K562 (cell line): ENCODE measurements at regions not wholly inside any gene's neighbourhood (a gene's known extent, or its start where the extent isn't known, plus 50 kb on each side); places are given as distances from the start of the nearest gene placed in this dataset.

Experiments
- ATAC-seq: fragments of 200-7000 bp; cut with Tn5 transposase; 3 replicates; pipeline ENCODE4 v1.9.1; 2020; ENCODE audit warnings: moderate library complexity
- BruUV-seq: library from RNA; stranded (reverse); fragments of 400-500 nt; replicated peaks from 2 replicates; lab custom pipeline; 2021; lab: Mats Ljungman, UMichigan
- CTCF ChIA-PET: fragments of 300-600 bp; formaldehyde crosslinking; extraction: SDS; loops from one replicate; lab custom pipeline; 2021; ENCODE audit warnings: low intra/inter-chr PET ratio; lab: Yijun Ruan, JAX
- POLR2A ChIA-PET: fragments of 300-600, 350-650 bp; sonication (Branson Sonifier 250); formaldehyde crosslinking; extraction: SDS; loops from one replicate; lab custom pipeline; 2021; ENCODE audit warnings: antibody characterized with exemption, inconsistent platforms; lab: Yijun Ruan, JAX
- DNase-seq, 4 experiments: peaks; one replicate each; pipeline versions ENCODE4 v3.0.0 to v3.0.0-alpha.2; 2011 to 2018; ENCODE audit warnings: low spot score in 3 of 4, mixed read lengths in 3 of 4; ENCODE audit errors: extremely low read depth in 1 of 4
- FAIRE-seq: peaks from 2 replicates; lab custom pipeline; 2011; peaks lifted over from hg19 to GRCh38; lab: Jason Lieb, UNC
- H2AFZ ChIP-seq: 2 replicates; pipeline ENCODE4 v1.6.0; 2011; ENCODE audit warnings: low read depth, low read length, control low read depth, inconsistent platforms
- H3K27ac ChIP-seq: fragments of 200-600 bp; 3 replicates; pipeline ENCODE4 v1.8.0; 2011; ENCODE audit warnings: low read depth, mild to moderate bottlenecking, control low read depth, inconsistent platforms, low read length, moderate library complexity, mixed read lengths; ENCODE audit errors: extremely low read depth
- H3K27me3 ChIP-seq, 2 experiments: fragments of 300-600 bp in 1 of 2; 2 replicates in 1 of 2; 3 replicates in 1 of 2; pipeline versions ENCODE4 v1.6.0 to v1.8.0; 2011; ENCODE audit warnings: inconsistent platforms in 2 of 2, low read length in 2 of 2, mild to moderate bottlenecking in 1 of 2, mixed read lengths in 1 of 2, moderate library complexity in 1 of 2; ENCODE audit not compliant: control insufficient read depth in 2 of 2, insufficient read depth in 2 of 2
- H3K36me3 ChIP-seq: fragments of 300-600 bp; 3 replicates; pipeline ENCODE4 v1.8.0; 2011; ENCODE audit warnings: mild to moderate bottlenecking, low read length, inconsistent platforms; ENCODE audit not compliant: control insufficient read depth, insufficient read depth
- H3K4me1 ChIP-seq, 2 experiments: fragments of 200-600 bp in 1 of 2; replicated peaks in 1 of 2; 2 replicates in 1 of 2; 3 replicates in 1 of 2; pipeline versions ENCODE4 v1.5.1 to v1.8.0; 2011; ENCODE audit warnings: inconsistent platforms in 2 of 2, low read length in 2 of 2, mild to moderate bottlenecking in 1 of 2, mixed read lengths in 1 of 2, moderate library complexity in 1 of 2; ENCODE audit not compliant: control insufficient read depth in 2 of 2, insufficient read depth in 2 of 2
- H3K4me2 ChIP-seq: 2 replicates; pipeline ENCODE4 v1.6.1; 2011; ENCODE audit warnings: low read length, control low read depth, inconsistent platforms, mixed read lengths; ENCODE audit not compliant: insufficient read depth
- H3K4me3 ChIP-seq: fragments of 200-600 bp; sonication (generic), shearing (Covaris generic); 2 replicates; pipeline ENCODE4 v1.5.1; 2016; ENCODE audit warnings: control low read depth, inconsistent platforms
- H3K79me2 ChIP-seq: fragments of 200-600 bp; 3 replicates; pipeline ENCODE4 v1.8.0; 2011; ENCODE audit warnings: low read length, inconsistent platforms; ENCODE audit not compliant: control insufficient read depth, insufficient read depth
- H3K9ac ChIP-seq, 2 experiments: 2 replicates each; pipeline versions ENCODE4 v1.6.0 to v1.6.1; 2011; ENCODE audit warnings: low read depth in 2 of 2, low read length in 2 of 2, control low read depth in 1 of 2, inconsistent platforms in 1 of 2, mild to moderate bottlenecking in 1 of 2, mixed read lengths in 1 of 2; ENCODE audit not compliant: insufficient read depth in 1 of 2
- H3K9me1 ChIP-seq: one replicate; pipeline ENCODE4 v1.6.0; 2011; ENCODE audit warnings: inconsistent platforms, mild to moderate bottlenecking, low read length, moderate library complexity; ENCODE audit not compliant: control insufficient read depth, insufficient read depth
- H3K9me3 ChIP-seq: replicated peaks from 2 replicates; pipeline ENCODE4 v1.5.1; 2011; ENCODE audit warnings: low read depth, low read length, inconsistent platforms; ENCODE audit not compliant: control insufficient read depth, insufficient read depth
- H4K20me1 ChIP-seq: replicated peaks from 2 replicates; pipeline ENCODE4 v1.6.1; 2011; ENCODE audit warnings: low read length, inconsistent platforms, mixed read lengths; ENCODE audit not compliant: control insufficient read depth, insufficient read depth
- CBX3 ChIP-seq, 2 experiments: IDR thresholded peaks; 1 replicate in 1 of 2; 2 replicates in 1 of 2; pipeline ENCODE4 v1.6.1; 2012; ENCODE audit warnings: inconsistent platforms in 2 of 2, low read length in 2 of 2, borderline replicate concordance in 1 of 2, control low read depth in 1 of 2
- ESRRA ChIP-seq: fragments of 450-650 bp; IDR thresholded peaks from 2 replicates; pipeline ENCODE4 v1.6.1; 2014; ENCODE audit warnings: low read depth, mild to moderate bottlenecking, moderate library complexity, borderline replicate concordance
- FOXJ3 ChIP-seq: sonication (generic); formaldehyde crosslinking; IDR thresholded peaks from 2 replicates; pipeline ENCODE4 v1.4.0; 2020; ENCODE audit warnings: mild to moderate bottlenecking, missing genetic modification reagents
- HNRNPLL ChIP-seq: fragments of 200-400 bp; formaldehyde crosslinking; IDR thresholded peaks from 2 replicates; pipeline ENCODE4 v1.6.1; 2017; ENCODE audit warnings: low read length, low read depth, mild to moderate bottlenecking; ENCODE audit not compliant: poor library complexity, severe bottlenecking
- KAT7 ChIP-seq: sonication (generic); formaldehyde crosslinking; IDR thresholded peaks from 2 replicates; pipeline ENCODE4 v1.8.0; 2022; ENCODE audit warnings: missing genetic modification reagents, mild to moderate bottlenecking, borderline replicate concordance
- NR2F6 ChIP-seq: fragments of 450-650 bp; formaldehyde crosslinking; IDR thresholded peaks from 2 replicates; pipeline ENCODE4 v1.4.0; 2020; ENCODE audit warnings: mild to moderate bottlenecking
- PHF8 ChIP-seq: fragments of 200-600 bp; sonication (generic); IDR thresholded peaks from 2 replicates; pipeline ENCODE4 v1.6.1; 2012; ENCODE audit warnings: mixed run types, mild to moderate bottlenecking, inconsistent platforms, low read length, moderate library complexity, borderline replicate concordance
- PTRF ChIP-seq: fragments of 450-650 bp; IDR thresholded peaks from 2 replicates; pipeline ENCODE4 v1.6.1; 2016; ENCODE audit warnings: mild to moderate bottlenecking, missing genetic modification characterization, missing compliant biosample characterization
- STAT5A ChIP-seq: IDR thresholded peaks from 2 replicates; pipeline ENCODE4 v1.6.1; 2012; ENCODE audit warnings: low read length, inconsistent platforms, borderline replicate concordance
- ZC3H11A ChIP-seq: IDR thresholded peaks from 2 replicates; pipeline ENCODE4 v1.6.1; 2012; ENCODE audit warnings: low read depth, low read length, improper control_type of control experiment
- ZNF668 ChIP-seq: fragments of 250-450 bp; sonication (Bioruptor Pico); IDR thresholded peaks from 2 replicates; pipeline ENCODE4 v1.8.0; 2022; ENCODE audit warnings: mild to moderate bottlenecking, inconsistent platforms
- ZNF766 ChIP-seq: fragments of 200-800 bp; sonication (Bioruptor generic); conservative IDR thresholded peaks from 2 replicates; pipeline ENCODE4 v1.6.1; 2016; ENCODE audit warnings: missing genetic modification characterization, missing compliant biosample characterization
- WGBS: fragments of 100-300 bp; shearing (Covaris generic); methylation state at CpG from one replicate; pipeline ENCODE4 v1.1.6; 2016; ENCODE audit warnings: low coverage, mixed read lengths; ENCODE audit not compliant: insufficient coverage; ENCODE audit errors: missing lambda C conversion rate; 5-methylcytosine and 5-hydroxymethylcytosine counted together
- in situ Hi-C: fragments of 300-500 bp; cut with MboI; formaldehyde crosslinking; loops from 4 replicates; pipeline ENCODE4 v1.15.0; 2018; ENCODE audit warnings: inconsistent platforms, mixed read lengths
- intact Hi-C: fragments of 100-400 bp; cut with micrococcal nuclease; formaldehyde crosslinking; loops from 2 replicates; pipeline ENCODE4 v1.14.2; 2022
- TF ChIP-seq, protein P1 (sequence below): sonication (generic); IDR thresholded peaks from 2 replicates; pipeline ENCODE4 v1.6.1; 2016

DNA sequence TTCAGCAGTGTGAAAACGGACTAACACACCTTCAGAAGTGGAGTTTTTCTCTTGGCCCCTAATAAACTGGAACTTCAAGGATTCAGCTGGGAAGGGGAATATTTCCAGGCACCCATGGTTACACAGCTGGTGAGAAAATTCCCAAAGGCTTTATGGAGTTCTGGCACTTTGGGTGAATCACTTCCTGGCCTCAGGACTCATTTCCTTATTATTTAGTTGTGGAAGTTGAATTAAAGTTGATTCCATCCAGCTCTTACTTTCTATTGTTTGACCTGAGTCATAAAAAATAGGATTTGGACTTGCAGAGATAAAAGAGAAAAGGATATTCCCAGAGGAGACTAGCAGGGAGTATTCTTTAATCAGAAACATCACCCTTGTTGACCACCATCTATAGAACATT lies 882.1 kb downstream of the UQCRFS1 start (continued):
- TF ChIP-seq FOXJ3 (CRISPR knock-in tag), result no peak
- no peak for TF ChIP-seq PTRF
- no peak for TF ChIP-seq NR2F6 (CRISPR knock-in tag)
- TF ChIP-seq STAT5A, result no peak
- TF ChIP-seq PHF8, result no peak
- TF ChIP-seq ZNF766 (CRISPR knock-in tag), result no peak

DNA sequence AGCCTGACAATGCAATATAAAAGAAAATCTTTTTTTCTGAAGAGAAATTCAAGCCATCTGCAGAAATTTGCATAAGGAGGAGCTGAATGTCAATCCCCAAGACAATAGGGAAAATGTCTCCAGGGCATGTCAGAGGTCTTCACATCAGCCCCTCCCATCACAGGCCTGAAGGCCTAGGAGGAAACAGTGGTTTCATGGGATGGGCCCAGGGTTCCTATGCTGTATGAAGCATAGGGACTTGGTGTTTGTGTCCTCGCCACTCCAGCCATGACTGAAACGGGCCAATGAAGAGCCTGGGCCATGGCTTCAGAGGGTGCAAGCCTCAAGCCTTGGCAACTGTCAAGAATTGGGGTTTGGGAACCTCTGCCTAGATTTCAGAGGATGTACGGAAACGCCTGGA lies 883.5 kb downstream of the UQCRFS1 start:
- intact Hi-C loops, result loop anchor here (10.0 kb wide), 1 partner anchor 545 kb away; no protein-coding TSS in a partner anchor
- whole genome bisulfite sequencing, result 5% methylated on average over 4 of the region's 4 CpGs

More for the DNA sequence above, 883.5 kb downstream of the UQCRFS1 start:
- Histone ChIP-seq H3K4me1 (no peaks in the 10 kb centered on the region), H3K27ac (no peak overlapping the region), H3K9me1 (no peaks in the 10 kb centered on the region), H3K27me3 (no peaks in the 10 kb centered on the region; a peak in 1 of 5 replicates), H3K4me3 (no peak overlapping the region), H2AFZ (no peak overlapping the region), H3K79me2 (no peaks in the 10 kb centered on the region), H3K4me2 (no peak overlapping the region), H3K9me3 (no peaks in the 10 kb centered on the region), H3K36me3 (no peaks in the 10 kb centered on the region), H3K9ac (no peak overlapping the region), H4K20me1 (no peaks in the 10 kb centered on the region)
- DNase-seq (no peak), FAIRE-seq (no peak), ATAC-seq (no peak)
- TF ChIP-seq, protein P1, sequence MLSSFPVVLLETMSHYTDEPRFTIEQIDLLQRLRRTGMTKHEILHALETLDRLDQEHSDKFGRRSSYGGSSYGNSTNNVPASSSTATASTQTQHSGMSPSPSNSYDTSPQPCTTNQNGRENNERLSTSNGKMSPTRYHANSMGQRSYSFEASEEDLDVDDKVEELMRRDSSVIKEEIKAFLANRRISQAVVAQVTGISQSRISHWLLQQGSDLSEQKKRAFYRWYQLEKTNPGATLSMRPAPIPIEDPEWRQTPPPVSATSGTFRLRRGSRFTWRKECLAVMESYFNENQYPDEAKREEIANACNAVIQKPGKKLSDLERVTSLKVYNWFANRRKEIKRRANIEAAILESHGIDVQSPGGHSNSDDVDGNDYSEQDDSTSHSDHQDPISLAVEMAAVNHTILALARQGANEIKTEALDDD, result no peak
- no peak for TF ChIP-seq HNRNPLL
- TF ChIP-seq CBX3 (IDR thresholded peaks at IDR 0.05; ENCODE audit: borderline replicate concordance in 1 of 2, low read length in 2 of 2), result no peak
- no peak for TF ChIP-seq ZNF668 (CRISPR knock-in tag)
- no peak for TF ChIP-seq KAT7 (CRISPR knock-in tag)
- TF ChIP-seq ESRRA, result no peak
- TF ChIP-seq ZC3H11A, result no peak
- no TSS peak for BruUV-seq
- POLR2A ChIA-PET, result no interaction called here
- CTCF ChIA-PET, result no interaction called here
- in situ Hi-C loops, result no loop called here
